ENCODE measurements at regions not wholly inside any gene's neighbourhood (a gene's known extent, or its start where the extent isn't known, plus 50 kb on each side); places are given as distances from the start of the nearest gene placed in this dataset.

DNA sequence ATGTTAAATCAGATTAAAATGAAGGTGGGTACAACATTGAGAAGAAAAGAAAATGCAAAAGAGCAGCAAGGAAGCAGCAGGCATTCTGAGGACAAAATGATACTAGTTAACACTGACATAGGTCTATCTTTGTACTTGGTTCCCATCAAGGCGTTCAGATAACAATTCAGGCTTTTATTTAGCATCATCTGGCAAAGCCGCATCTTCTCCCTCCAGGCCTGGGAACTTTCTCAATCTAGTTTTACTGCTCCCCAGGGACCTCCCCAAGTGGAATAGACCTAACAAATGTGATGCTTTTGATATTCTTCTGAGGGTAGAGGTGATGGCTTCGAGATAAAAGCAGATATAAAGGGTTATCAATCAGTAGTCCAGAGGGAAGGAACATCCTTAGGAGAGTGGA, 130.6 kb downstream of the C3orf38 start:
- TF ChIP-seq, protein P1, sequence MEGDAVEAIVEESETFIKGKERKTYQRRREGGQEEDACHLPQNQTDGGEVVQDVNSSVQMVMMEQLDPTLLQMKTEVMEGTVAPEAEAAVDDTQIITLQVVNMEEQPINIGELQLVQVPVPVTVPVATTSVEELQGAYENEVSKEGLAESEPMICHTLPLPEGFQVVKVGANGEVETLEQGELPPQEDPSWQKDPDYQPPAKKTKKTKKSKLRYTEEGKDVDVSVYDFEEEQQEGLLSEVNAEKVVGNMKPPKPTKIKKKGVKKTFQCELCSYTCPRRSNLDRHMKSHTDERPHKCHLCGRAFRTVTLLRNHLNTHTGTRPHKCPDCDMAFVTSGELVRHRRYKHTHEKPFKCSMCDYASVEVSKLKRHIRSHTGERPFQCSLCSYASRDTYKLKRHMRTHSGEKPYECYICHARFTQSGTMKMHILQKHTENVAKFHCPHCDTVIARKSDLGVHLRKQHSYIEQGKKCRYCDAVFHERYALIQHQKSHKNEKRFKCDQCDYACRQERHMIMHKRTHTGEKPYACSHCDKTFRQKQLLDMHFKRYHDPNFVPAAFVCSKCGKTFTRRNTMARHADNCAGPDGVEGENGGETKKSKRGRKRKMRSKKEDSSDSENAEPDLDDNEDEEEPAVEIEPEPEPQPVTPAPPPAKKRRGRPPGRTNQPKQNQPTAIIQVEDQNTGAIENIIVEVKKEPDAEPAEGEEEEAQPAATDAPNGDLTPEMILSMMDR (IDR thresholded peaks at IDR 0.05): no peak
- no peak for TF ChIP-seq EP300 (IDR thresholded peaks at IDR 0.05)
- no peak for TF ChIP-seq POLR2A (IDR thresholded peaks at IDR 0.05)
